BLaER1 (cell line): ENCODE measurements at regions not wholly inside any gene's neighbourhood (a gene's known extent, or its start where the extent isn't known, plus 50 kb on each side); places are given as distances from the start of the nearest gene placed in this dataset.

Experiments
- H3K27ac ChIP-seq: shearing (Covaris generic); formaldehyde crosslinking; 2 replicates; pipeline ENCODE4 v1.8.1; 2022
- H3K27me3 ChIP-seq: shearing (Covaris generic); formaldehyde crosslinking; 2 replicates; pipeline ENCODE4 v1.8.1; 2022
- H3K36me3 ChIP-seq: shearing (Covaris generic); formaldehyde crosslinking; 2 replicates; pipeline ENCODE4 v1.8.1; 2022
- H3K4me1 ChIP-seq: shearing (Covaris generic); formaldehyde crosslinking; 2 replicates; pipeline ENCODE4 v1.8.1; 2022
- H3K4me2 ChIP-seq: shearing (Covaris generic); formaldehyde crosslinking; 2 replicates; pipeline ENCODE4 v1.8.1; 2022
- H3K4me3 ChIP-seq: shearing (Covaris generic); formaldehyde crosslinking; 2 replicates; pipeline ENCODE4 v1.8.1; 2022
- H3K9ac ChIP-seq: shearing (Covaris generic); formaldehyde crosslinking; 2 replicates; pipeline ENCODE4 v1.8.1; 2022
- H3K9me3 ChIP-seq: shearing (Covaris generic); formaldehyde crosslinking; 2 replicates; pipeline ENCODE4 v1.8.1; 2022
- H4K20me1 ChIP-seq: shearing (Covaris generic); formaldehyde crosslinking; 2 replicates; pipeline ENCODE4 v1.8.1; 2022
- Cebpa-rat ChIP-seq: shearing (Covaris generic); IDR thresholded peaks from 2 replicates; pipeline ENCODE4 v1.8.1; 2022

- TF ChIP-seq Cebpa-rat: no peak
- H3K9me3 ChIP-seq: no peaks in the 10 kb centered on the region
- H3K9ac ChIP-seq: no peak overlapping the region
- no peak overlapping the region for H3K4me3 ChIP-seq
- no peak overlapping the region for H3K4me2 ChIP-seq
- no peak overlapping the region for H3K27ac ChIP-seq
- H3K36me3 ChIP-seq: no peaks in the 10 kb centered on the region
- no peaks in the 10 kb centered on the region for H3K27me3 ChIP-seq
- peaks cover 18% of the 10 kb centered on the region for H3K4me1 ChIP-seq
- no peaks in the 10 kb centered on the region for H4K20me1 ChIP-seq
These were observed 225.5 kb upstream of the KLHL1 start for GRCh38 chr13:70333752-70334151.

- Histone ChIP-seq H3K4me3 (no peak overlapping the region), H3K27me3 (no peaks in the 10 kb centered on the region)
These were observed 222.6 kb upstream of the KLHL1 start for GRCh38 chr13:70330697-70331361.

GRCh38 chr13:70324519-70324918 lies 216.3 kb upstream of the KLHL1 start:
- Histone ChIP-seq H3K27ac (no peak overlapping the region), H3K36me3 (no peaks in the 10 kb centered on the region), H4K20me1 (no peaks in the 10 kb centered on the region), H3K4me2 (no peak overlapping the region), H3K4me3 (no peak overlapping the region), H3K4me1 (no peaks in the 10 kb centered on the region), H3K27me3 (no peaks in the 10 kb centered on the region), H3K9me3 (no peaks in the 10 kb centered on the region), H3K9ac (no peak overlapping the region)
- TF ChIP-seq Cebpa-rat: no peak

More at GRCh38 chr13:70330697-70331361, 222.6 kb upstream of the KLHL1 start:
- Histone ChIP-seq H3K4me2 (no peak overlapping the region), H3K4me1 (no peaks in the 10 kb centered on the region; the same call in 1 of the 2 replicates), H4K20me1 (no peaks in the 10 kb centered on the region), H3K27ac (no peak overlapping the region), H3K9ac (no peak overlapping the region), H3K9me3 (no peaks in the 10 kb centered on the region), H3K36me3 (no peaks in the 10 kb centered on the region)
- TF ChIP-seq Cebpa-rat: no peak

GRCh38 chr13:70311191-70311590 lies 202.9 kb upstream of the KLHL1 start:
- no peaks in the 10 kb centered on the region for H3K27me3 ChIP-seq
- H3K4me3 ChIP-seq: no peak overlapping the region
- H3K4me1 ChIP-seq: peaks cover 8% of the 10 kb centered on the region
- no peak for TF ChIP-seq Cebpa-rat
- H3K9me3 ChIP-seq: no peaks in the 10 kb centered on the region
- no peak overlapping the region for H3K27ac ChIP-seq
- H3K36me3 ChIP-seq: no peaks in the 10 kb centered on the region
- H4K20me1 ChIP-seq: no peaks in the 10 kb centered on the region
- no peak overlapping the region for H3K9ac ChIP-seq
- H3K4me2 ChIP-seq: no peak overlapping the region

- Histone ChIP-seq H3K27ac (no peak overlapping the region), H4K20me1 (no peaks in the 10 kb centered on the region), H3K4me1 (peaks cover 13% of the 10 kb centered on the region), H3K9ac (no peak overlapping the region), H3K4me3 (no peak overlapping the region), H3K36me3 (no peaks in the 10 kb centered on the region), H3K9me3 (peaks cover 4% of the 10 kb centered on the region; the same call in 1 of the 2 replicates), H3K4me2 (no peak overlapping the region), H3K27me3 (no peaks in the 10 kb centered on the region)
- no peak for TF ChIP-seq Cebpa-rat
These were observed 202.3 kb upstream of the KLHL1 start for GRCh38 chr13:70310396-70311119.

GRCh38 chr13:70297189-70297616 lies 189.0 kb upstream of the KLHL1 start:
- no peak overlapping the region for H3K4me2 ChIP-seq
- no peak for TF ChIP-seq Cebpa-rat
- no peaks in the 10 kb centered on the region for H3K27me3 ChIP-seq
- H3K27ac ChIP-seq: no peak overlapping the region
- H3K36me3 ChIP-seq: no peaks in the 10 kb centered on the region
- no peaks in the 10 kb centered on the region for H4K20me1 ChIP-seq
- H3K4me3 ChIP-seq: no peak overlapping the region
- H3K9ac ChIP-seq: no peak overlapping the region
- H3K9me3 ChIP-seq: peaks cover 14% of the 10 kb centered on the region
- H3K4me1 ChIP-seq: no peaks in the 10 kb centered on the region

GRCh38 chr13:70284371-70284770 lies 176.1 kb upstream of the KLHL1 start:
- TF ChIP-seq Cebpa-rat: no peak
- H3K4me1 ChIP-seq: no peaks in the 10 kb centered on the region
- no peak overlapping the region for H3K27ac ChIP-seq
- H4K20me1 ChIP-seq: no peaks in the 10 kb centered on the region
- H3K4me2 ChIP-seq: no peak overlapping the region
- H3K36me3 ChIP-seq: no peaks in the 10 kb centered on the region
- H3K27me3 ChIP-seq: no peaks in the 10 kb centered on the region
- no peak overlapping the region for H3K9ac ChIP-seq
- no peak overlapping the region for H3K4me3 ChIP-seq
- no peaks in the 10 kb centered on the region for H3K9me3 ChIP-seq

GRCh38 chr13:70275841-70276240 lies 167.6 kb upstream of the KLHL1 start:
- Histone ChIP-seq H3K36me3 (no peaks in the 10 kb centered on the region), H3K27ac (no peak overlapping the region), H3K4me1 (no peaks in the 10 kb centered on the region), H3K4me2 (no peak overlapping the region), H4K20me1 (no peaks in the 10 kb centered on the region), H3K9ac (no peak overlapping the region), H3K9me3 (no peaks in the 10 kb centered on the region), H3K27me3 (no peaks in the 10 kb centered on the region), H3K4me3 (no peak overlapping the region)
- TF ChIP-seq Cebpa-rat: no peak

- Histone ChIP-seq H3K9ac (no peak overlapping the region), H3K27me3 (no peaks in the 10 kb centered on the region), H3K4me1 (no peaks in the 10 kb centered on the region), H3K36me3 (no peaks in the 10 kb centered on the region), H3K4me2 (no peak overlapping the region), H3K9me3 (no peaks in the 10 kb centered on the region), H4K20me1 (no peaks in the 10 kb centered on the region), H3K4me3 (no peak overlapping the region), H3K27ac (no peak overlapping the region)
- no peak for TF ChIP-seq Cebpa-rat
These were observed 147.2 kb upstream of the KLHL1 start for GRCh38 chr13:70255406-70255991.

- no peak overlapping the region for H3K9ac ChIP-seq
- peaks cover 7% of the 10 kb centered on the region for H3K4me1 ChIP-seq
- no peak overlapping the region for H3K4me3 ChIP-seq
- H3K36me3 ChIP-seq: no peaks in the 10 kb centered on the region
- H3K4me2 ChIP-seq: no peak overlapping the region
- H3K27me3 ChIP-seq: no peaks in the 10 kb centered on the region
- H3K9me3 ChIP-seq: no peaks in the 10 kb centered on the region
- H3K27ac ChIP-seq: no peak overlapping the region
- no peak for TF ChIP-seq Cebpa-rat
- no peaks in the 10 kb centered on the region for H4K20me1 ChIP-seq
These were observed 145.6 kb upstream of the KLHL1 start for GRCh38 chr13:70253834-70254233.
